MM.1S (cell line): ENCODE measurements at regions not wholly inside any gene's neighbourhood (a gene's known extent, or its start where the extent isn't known, plus 50 kb on each side); places are given as distances from the start of the nearest gene placed in this dataset.

Source experiments
- DNase-seq: peaks from one replicate; pipeline ENCODE4 v3.0.0-alpha.2; 2015
- H2AFZ ChIP-seq: fragments of 300-600 bp; sonication (generic); 2 replicates; pipeline ENCODE4 v1.6.0; 2016; ENCODE audit warnings: antibody characterized with exemption, low read length
- H3F3A ChIP-seq: fragments of 300-600 bp; sonication (generic); 2 replicates; pipeline ENCODE4 v1.6.1; 2016; ENCODE audit warnings: mild to moderate bottlenecking, antibody characterized with exemption, low read length, moderate library complexity, mixed read lengths; ENCODE audit not compliant: insufficient read depth
- H3K27ac ChIP-seq: fragments of 300-600 bp; sonication (generic); 2 replicates; pipeline ENCODE4 v1.5.1; 2016; ENCODE audit warnings: mild to moderate bottlenecking, low read length
- H3K27me3 ChIP-seq: fragments of 300-600 bp; sonication (generic); replicated peaks from 2 replicates; pipeline ENCODE4 v1.6.0; 2016; ENCODE audit warnings: low read length; ENCODE audit not compliant: insufficient read depth
- H3K36me3 ChIP-seq: fragments of 300-600 bp; sonication (generic); replicated peaks from 2 replicates; pipeline ENCODE4 v1.6.1; 2016; ENCODE audit warnings: mild to moderate bottlenecking, low read length, mixed read lengths; ENCODE audit not compliant: insufficient read depth
- H3K4me1 ChIP-seq: fragments of 300-600 bp; sonication (generic); 2 replicates; pipeline ENCODE4 v1.6.1; 2016; ENCODE audit warnings: low read length, mixed read lengths
- H3K4me2 ChIP-seq: fragments of 300-600 bp; sonication (generic); 2 replicates; pipeline ENCODE4 v1.6.0; 2016; ENCODE audit warnings: low read depth, low read length
- H3K4me3 ChIP-seq: fragments of 300-600 bp; sonication (generic); 2 replicates; pipeline ENCODE4 v1.5.1; 2016; ENCODE audit warnings: low read length, mixed read lengths
- H3K79me2 ChIP-seq: fragments of 300-600 bp; sonication (generic); 2 replicates; pipeline ENCODE4 v1.6.1; 2016; ENCODE audit warnings: mixed run types, low read length, mixed read lengths
- H3K9ac ChIP-seq: fragments of 300-600 bp; sonication (generic); 2 replicates; pipeline ENCODE4 v1.6.1; 2016; ENCODE audit warnings: low read length, mixed read lengths
- H3K9me2 ChIP-seq: fragments of 300-600 bp; sonication (generic); replicated peaks from 2 replicates; pipeline ENCODE4 v1.6.1; 2016; ENCODE audit warnings: mild to moderate bottlenecking, low read length, mixed read lengths; ENCODE audit not compliant: insufficient read depth
- H3K9me3 ChIP-seq: fragments of 300-600 bp; sonication (generic); replicated peaks from 2 replicates; pipeline ENCODE4 v1.6.1; 2016; ENCODE audit warnings: mild to moderate bottlenecking, low read length, mixed read lengths; ENCODE audit not compliant: insufficient read depth
- H4K20me1 ChIP-seq: fragments of 300-600 bp; sonication (generic); 2 replicates; pipeline ENCODE4 v1.6.1; 2016; ENCODE audit warnings: mild to moderate bottlenecking, low read length, moderate library complexity, mixed read lengths; ENCODE audit not compliant: insufficient read depth
- CTCF ChIP-seq: fragments of 300-600 bp; sonication (generic); IDR thresholded peaks from 2 replicates; pipeline ENCODE4 v1.5.1; 2016; ENCODE audit warnings: antibody characterized with exemption, low read length, mixed read lengths
- EZH2 ChIP-seq: fragments of 300-600 bp; sonication (generic); optimal IDR thresholded peaks from 2 replicates; pipeline ENCODE3; 2017; ENCODE audit warnings: low read depth, mild to moderate bottlenecking, antibody characterized with exemption, low read length, mixed read lengths
- EZH2phosphoT487 ChIP-seq: fragments of 300-600 bp; sonication (generic); IDR thresholded peaks from 2 replicates; pipeline ENCODE4 v1.6.1; 2018; ENCODE audit warnings: antibody characterized with exemption, low read length

- H3K4me1 ChIP-seq = no peaks in the 10 kb centered on the region
- no peaks in the 10 kb centered on the region for H3K27me3 ChIP-seq
- no peak overlapping the region for H3K4me2 ChIP-seq
- TF ChIP-seq CTCF (no peak), EZH2phosphoT487 (no peak), EZH2 (no peak)
- H2AFZ ChIP-seq = no peak overlapping the region
- no peaks in the 10 kb centered on the region for H3K79me2 ChIP-seq
- H3K27ac ChIP-seq = no peak overlapping the region
- no peaks in the 10 kb centered on the region for H3F3A ChIP-seq
- H4K20me1 ChIP-seq = no peaks in the 10 kb centered on the region
- H3K9me2 ChIP-seq = no peaks in the 10 kb centered on the region
- DNase-seq = no peak
- H3K4me3 ChIP-seq = no peak overlapping the region
- no peaks in the 10 kb centered on the region for H3K9me3 ChIP-seq
- H3K36me3 ChIP-seq = no peaks in the 10 kb centered on the region
- no peak overlapping the region for H3K9ac ChIP-seq
Observed at GRCh38 chr9:73919712-73920111, 577.4 kb upstream of the RORB start.

DNA sequence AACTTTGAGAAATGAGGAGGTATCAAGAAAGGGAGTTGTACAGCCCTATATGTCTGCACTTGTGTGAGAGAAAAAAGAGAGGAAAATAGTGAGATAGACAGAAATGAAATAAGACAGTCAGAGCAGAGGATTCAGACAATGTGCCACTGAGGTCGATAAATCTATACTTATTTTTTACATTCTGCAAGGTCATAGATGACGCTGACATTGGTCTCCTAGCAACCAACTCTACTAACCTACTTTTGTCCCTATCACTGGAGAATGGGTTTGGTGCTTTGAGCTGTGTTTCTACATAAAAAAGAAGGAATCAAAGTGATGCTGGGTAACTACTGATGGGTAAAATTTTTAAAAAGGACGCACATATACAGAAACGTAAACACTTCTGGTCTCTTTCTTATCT lies 573.3 kb upstream of the RORB start:
- no peaks in the 10 kb centered on the region for H3K9me3 ChIP-seq
- no peak overlapping the region for H2AFZ ChIP-seq
- H4K20me1 ChIP-seq = no peaks in the 10 kb centered on the region
- no peaks in the 10 kb centered on the region for H3K27me3 ChIP-seq
- H3F3A ChIP-seq = no peaks in the 10 kb centered on the region
- H3K36me3 ChIP-seq = no peaks in the 10 kb centered on the region
- H3K4me3 ChIP-seq = no peak overlapping the region
- no peak overlapping the region for H3K9ac ChIP-seq
- DNase-seq = no peak
- no peak overlapping the region for H3K27ac ChIP-seq
- no peaks in the 10 kb centered on the region for H3K4me1 ChIP-seq
- H3K9me2 ChIP-seq = no peaks in the 10 kb centered on the region
- no peaks in the 10 kb centered on the region for H3K79me2 ChIP-seq
- TF ChIP-seq CTCF = no peak
- no peak for TF ChIP-seq EZH2phosphoT487
- no peak for TF ChIP-seq EZH2
- H3K4me2 ChIP-seq = no peak overlapping the region

GRCh38 chr9:73951147-73951546 lies 546.0 kb upstream of the RORB start:
- H3K4me2 ChIP-seq = peak overlapping the region; percentile 20; the same call in 1 of the 2 replicates
- TF ChIP-seq EZH2 = no peak
- TF ChIP-seq EZH2phosphoT487 = no peak
- no peak for TF ChIP-seq CTCF
- H4K20me1 ChIP-seq = no peaks in the 10 kb centered on the region

DNA sequence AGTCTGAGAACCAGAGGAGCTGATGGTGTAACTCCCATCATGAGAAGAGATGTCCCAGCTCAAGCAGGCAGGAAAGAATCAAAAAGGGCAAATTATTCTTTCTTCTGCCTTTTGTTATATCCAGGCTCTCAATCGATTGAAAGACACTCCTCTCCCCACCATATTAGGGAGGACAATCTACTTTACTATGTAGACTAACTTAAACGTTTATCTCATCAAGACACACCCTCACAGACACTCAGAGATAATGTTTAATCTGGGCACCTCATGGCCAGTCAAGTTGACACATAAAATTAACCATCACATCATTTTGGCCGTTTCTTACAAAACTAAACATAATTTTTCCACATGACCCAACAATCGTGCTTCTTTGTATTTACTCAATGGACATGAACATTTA lies 534.3 kb upstream of the RORB start:
- DNase-seq = no peak
- H3K4me1 ChIP-seq = no peaks in the 10 kb centered on the region
- no peak overlapping the region for H3K4me2 ChIP-seq
- no peaks in the 10 kb centered on the region for H3K36me3 ChIP-seq
- TF ChIP-seq EZH2phosphoT487 (no peak), CTCF (no peak), EZH2 (no peak)
- no peak overlapping the region for H3K27ac ChIP-seq
- H3K4me3 ChIP-seq = no peak overlapping the region
- H3K9me3 ChIP-seq = no peaks in the 10 kb centered on the region
- H3K9me2 ChIP-seq = no peaks in the 10 kb centered on the region
- H4K20me1 ChIP-seq = no peaks in the 10 kb centered on the region
- no peaks in the 10 kb centered on the region for H3K27me3 ChIP-seq
- H3K9ac ChIP-seq = no peak overlapping the region
- no peaks in the 10 kb centered on the region for H3K79me2 ChIP-seq
- no peaks in the 10 kb centered on the region for H3F3A ChIP-seq
- no peak overlapping the region for H2AFZ ChIP-seq

More at GRCh38 chr9:73951147-73951546, 546.0 kb upstream of the RORB start:
- H3K27ac ChIP-seq = no peak overlapping the region; the same call in 1 of the 2 replicates
- H3K79me2 ChIP-seq = no peaks in the 10 kb centered on the region
- no peak overlapping the region for H2AFZ ChIP-seq
- no peaks in the 10 kb centered on the region for H3K9me3 ChIP-seq
- no peak overlapping the region for H3K9ac ChIP-seq
- no peak overlapping the region for H3K4me3 ChIP-seq
- no peaks in the 10 kb centered on the region for H3K36me3 ChIP-seq
- no peaks in the 10 kb centered on the region for H3F3A ChIP-seq
- no peaks in the 10 kb centered on the region for H3K27me3 ChIP-seq
- H3K9me2 ChIP-seq = no peaks in the 10 kb centered on the region
- DNase-seq = peak; percentile 15
- H3K4me1 ChIP-seq = peaks cover 9% of the 10 kb centered on the region; the same call in 1 of the 2 replicates
